ENCODE measurements at regions not wholly inside any gene's neighbourhood (a gene's known extent, or its start where the extent isn't known, plus 50 kb on each side); places are given as distances from the start of the nearest gene placed in this dataset.

GRCh38 chr21:17693801-17694200 lies 81.1 kb upstream of the BTG3 start:
- TF ChIP-seq POLR2AphosphoS5 (IDR thresholded peaks at IDR 0.05) = no peak
- TF ChIP-seq CTCF (IDR thresholded peaks at IDR 0.05 in 8 of 11, conservative IDR thresholded peaks at IDR 0.05 in 3 of 11) = no peak
- no peak for TF ChIP-seq POLR2A (IDR thresholded peaks at IDR 0.05)
- 49 to 67% (median 59%) methylated on average over 8 of the region's 8 CpGs for WGBS, 5 donors
- no peaks in the 10 kb centered on the region for H3K9me3 ChIP-seq
- H3K4me1 ChIP-seq = peaks cover 0 to 10% (median 5%) of the 10 kb centered on the region in 6 donors
- no peak for DNase-seq
- H3K27me3 ChIP-seq (replicated peaks in 1 of 7) = no peaks in the 10 kb centered on the region
- H3K4me3 ChIP-seq = no peak overlapping the region
- intact Hi-C loops (cut with DNase I; ENCODE audit: low total_unique reads) = no loop called here
- H3K36me3 ChIP-seq = no peaks in the 10 kb centered on the region
- no peak overlapping the region for H3K27ac ChIP-seq

DNA sequence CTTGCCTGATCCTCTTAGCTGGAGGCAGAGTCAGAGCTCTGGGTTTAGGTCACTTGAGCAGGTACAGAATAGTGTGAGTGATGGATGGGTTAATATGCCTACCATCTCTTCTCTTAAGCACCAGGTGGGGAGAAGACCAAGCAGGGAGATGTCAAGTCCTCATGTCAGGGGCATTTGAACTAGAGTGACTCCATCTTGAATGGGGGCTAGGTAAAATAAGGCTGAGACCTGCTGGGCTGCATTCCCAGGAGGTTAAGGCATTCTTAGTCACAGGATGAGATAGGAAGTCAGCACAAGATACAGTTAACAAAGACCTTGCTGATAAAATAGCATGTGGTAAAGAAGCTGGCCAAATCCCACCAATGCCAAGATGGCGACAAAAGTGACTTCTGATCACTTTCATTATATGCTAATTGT lies 77.4 kb upstream of the BTG3 start:
- Histone ChIP-seq H3K4me3 (no peak overlapping the region), H3K27me3 (replicated peaks in 1 of 7) (no peaks in the 10 kb centered on the region), H3K4me1 (peaks cover 0 to 13% (median 6%) of the 10 kb centered on the region in 6 donors), H3K9me3 (no peaks in the 10 kb centered on the region), H3K27ac (no peak overlapping the region), H3K36me3 (no peaks in the 10 kb centered on the region)
- DNase-seq = no peak
- WGBS, 5 donors = 69 to 84% (median 74%) methylated on average over 1 of the region's 1 CpG
- TF ChIP-seq CTCF (IDR thresholded peaks at IDR 0.05 in 8 of 11, conservative IDR thresholded peaks at IDR 0.05 in 3 of 11) = no peak
- no peak for TF ChIP-seq POLR2A (IDR thresholded peaks at IDR 0.05)
- TF ChIP-seq POLR2AphosphoS5 (IDR thresholded peaks at IDR 0.05) = no peak
- intact Hi-C loops (cut with DNase I; ENCODE audit: low total_unique reads) = no loop called here

GRCh38 chr21:17688912-17689874 lies 76.5 kb upstream of the BTG3 start:
- intact Hi-C loops (cut with DNase I; ENCODE audit: low total_unique reads) = no loop called here
- DNase-seq = peak; percentile 78
- Histone ChIP-seq H3K36me3 (no peaks in the 10 kb centered on the region), H3K4me1 (peaks cover 0 to 13% (median 6%) of the 10 kb centered on the region in 6 donors), H3K27me3 (replicated peaks in 1 of 7) (no peaks in the 10 kb centered on the region), H3K9me3 (no peaks in the 10 kb centered on the region), H3K4me3 (peak overlapping the region in 1 of 8 donors; percentile 29), H3K27ac (no peak overlapping the region)
- no peak for TF ChIP-seq POLR2A (IDR thresholded peaks at IDR 0.05)
- no peak for TF ChIP-seq POLR2AphosphoS5 (IDR thresholded peaks at IDR 0.05)
- TF ChIP-seq CTCF (IDR thresholded peaks at IDR 0.05 in 8 of 11, conservative IDR thresholded peaks at IDR 0.05 in 3 of 11) = peak in 7 of 11 experiments; percentile 19 to 52 (median 37)
- 43 to 76% (median 58%) methylated on average over 13 of the region's 13 CpGs for WGBS, 5 donors

GRCh38 chr21:17682924-17683323 lies 70.2 kb upstream of the BTG3 start:
- intact Hi-C loops (cut with DNase I; ENCODE audit: low total_unique reads) = loop anchor here (5.0 kb wide), 1 partner anchor 219 kb away; no protein-coding TSS in a partner anchor
- H3K9me3 ChIP-seq = no peaks in the 10 kb centered on the region
- H3K4me1 ChIP-seq = no peaks in the 10 kb centered on the region
- no peaks in the 10 kb centered on the region for H3K27me3 ChIP-seq (replicated peaks in 1 of 7)
- DNase-seq = no peak
- 81 to 94% (median 88%) methylated on average over 2 of the region's 2 CpGs for WGBS, 5 donors
- no peak overlapping the region for H3K4me3 ChIP-seq
- H3K27ac ChIP-seq = no peak overlapping the region
- no peaks in the 10 kb centered on the region for H3K36me3 ChIP-seq
- no peak for TF ChIP-seq POLR2A (IDR thresholded peaks at IDR 0.05)
- no peak for TF ChIP-seq CTCF (IDR thresholded peaks at IDR 0.05 in 8 of 11, conservative IDR thresholded peaks at IDR 0.05 in 3 of 11)
- TF ChIP-seq POLR2AphosphoS5 (IDR thresholded peaks at IDR 0.05) = no peak

Measured in spleen (tissue), 11 donors.